Ammon's horn (tissue), 1 donor: ENCODE measurements at regions not wholly inside any gene's neighbourhood (a gene's known extent, or its start where the extent isn't known, plus 50 kb on each side); places are given as distances from the start of the nearest gene placed in this dataset.
A peak's percentile ranks its signal among the peaks of the same experiment; 100 is the strongest.
"Not testable (repeated sequence)": the region's sequence is repeated elsewhere in the genome, so short reads cannot be mapped to it uniquely, and the experiment has no call there.

Experiments
- DNase-seq: peaks from one replicate; pipeline ENCODE4 v3.0.0-alpha.2; 2016; ENCODE audit warnings: low spot score

DNA sequence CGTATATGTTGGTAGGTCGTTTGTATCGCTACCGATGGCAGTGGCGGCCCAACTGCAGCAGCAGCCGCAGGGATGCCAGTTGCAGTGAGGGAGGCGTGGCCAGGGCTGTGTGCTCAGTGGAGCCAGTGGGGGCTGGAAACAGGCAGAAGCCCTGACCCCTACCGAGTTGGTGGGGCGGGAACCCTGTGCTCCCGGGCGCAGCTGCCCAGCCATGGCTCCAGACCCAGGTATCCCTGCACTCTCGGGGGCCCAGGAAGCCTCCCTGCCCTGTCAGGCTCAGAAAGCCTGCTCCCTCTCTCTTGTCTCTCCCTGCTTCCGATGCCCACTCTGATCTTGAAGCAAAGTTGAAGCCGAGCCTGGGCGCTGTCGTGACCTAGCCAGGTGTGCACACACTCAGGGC is 78.6 kb upstream of the ITGB1 start:
- DNase-seq = no peak

GRCh38 chr10:33035411-33035810 is 77.4 kb upstream of the ITGB1 start:
- no peak for DNase-seq

GRCh38 chr10:33034931-33035330 is 76.9 kb upstream of the ITGB1 start:
- DNase-seq = no peak

- no peak for DNase-seq
Observed at GRCh38 chr10:33032654-33033151, 74.7 kb upstream of the ITGB1 start.

DNA sequence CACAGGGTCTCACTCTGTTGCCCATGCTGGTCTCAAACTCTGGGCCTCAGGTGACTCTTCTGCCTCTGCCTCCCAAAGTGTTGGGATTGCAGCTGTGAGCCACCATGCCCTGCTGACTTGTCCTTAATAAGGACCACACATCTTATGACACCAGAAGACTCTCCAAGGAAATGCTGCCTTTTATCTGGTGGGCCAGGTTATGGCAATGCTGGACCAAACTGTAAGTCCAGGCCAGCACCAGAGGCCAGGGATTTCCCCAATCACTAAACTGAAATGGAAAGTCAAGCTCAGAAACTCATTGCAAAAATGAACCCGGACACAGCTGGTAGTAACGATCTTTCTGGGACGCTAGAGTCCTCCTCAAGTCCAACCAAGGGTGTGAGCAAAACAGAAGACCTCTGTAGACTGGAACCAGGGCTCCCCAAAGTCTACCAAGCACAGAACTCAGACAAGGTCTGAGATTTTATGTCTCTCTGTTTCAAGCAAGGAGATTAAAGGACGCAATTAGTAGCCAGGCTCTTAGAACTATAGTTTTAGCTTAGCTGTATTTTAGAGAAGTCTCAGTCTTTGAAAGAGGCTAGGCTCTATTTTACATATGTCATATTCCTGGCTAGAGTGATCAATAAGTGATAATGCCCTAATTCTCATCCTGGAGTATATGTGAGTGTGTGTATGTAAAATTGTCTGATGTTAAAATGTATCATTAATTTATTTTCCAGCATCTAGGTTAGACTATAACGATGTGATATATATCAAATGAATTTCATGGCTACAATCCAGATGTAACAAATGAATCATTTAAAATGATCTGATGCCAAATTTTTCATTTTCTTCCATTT is 74.0 kb upstream of the ITGB1 start:
- DNase-seq = no peak

- DNase-seq = no peak
Observed at GRCh38 chr10:33031171-33031570, 73.1 kb upstream of the ITGB1 start.

DNA sequence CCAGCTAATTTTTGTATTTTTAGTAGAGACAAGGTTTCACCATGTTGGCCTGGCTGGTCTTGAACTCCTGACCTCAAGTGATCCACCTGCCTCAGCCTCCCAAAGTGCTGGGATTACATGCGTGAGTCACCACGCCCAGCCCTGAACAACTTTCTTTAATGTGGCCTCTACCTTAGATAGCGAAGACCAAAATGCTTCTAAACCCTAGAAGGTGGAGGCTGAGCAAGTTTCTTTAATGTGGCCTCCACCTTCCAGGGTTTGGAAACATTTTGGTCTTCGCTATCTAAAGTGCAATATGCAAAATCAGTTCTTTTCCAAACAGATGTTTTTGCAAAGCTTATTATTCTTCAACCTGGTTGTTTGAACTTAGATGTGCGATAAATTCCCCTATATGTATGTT is 70.5 kb upstream of the ITGB1 start:
- not testable (repeated sequence) for DNase-seq

DNA sequence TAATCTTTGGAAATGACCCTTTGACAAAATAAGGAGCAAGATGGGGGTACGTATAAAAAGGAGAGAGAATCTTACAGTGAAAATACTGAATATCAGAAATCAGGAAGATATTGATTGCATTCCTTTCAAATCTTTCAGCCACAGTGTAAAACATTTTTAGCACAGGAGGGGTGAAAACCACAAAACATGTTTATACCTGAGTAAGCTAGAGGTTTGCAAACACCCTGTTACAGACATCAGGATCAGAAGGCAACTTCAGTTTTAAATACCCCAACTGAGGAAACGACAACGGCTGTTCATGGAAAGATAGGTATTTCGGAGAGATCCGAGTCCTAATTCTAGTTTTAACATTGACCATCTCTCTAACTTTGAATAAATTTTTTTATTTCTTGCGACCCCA is 69.1 kb upstream of the ITGB1 start:
- DNase-seq = no peak

DNA sequence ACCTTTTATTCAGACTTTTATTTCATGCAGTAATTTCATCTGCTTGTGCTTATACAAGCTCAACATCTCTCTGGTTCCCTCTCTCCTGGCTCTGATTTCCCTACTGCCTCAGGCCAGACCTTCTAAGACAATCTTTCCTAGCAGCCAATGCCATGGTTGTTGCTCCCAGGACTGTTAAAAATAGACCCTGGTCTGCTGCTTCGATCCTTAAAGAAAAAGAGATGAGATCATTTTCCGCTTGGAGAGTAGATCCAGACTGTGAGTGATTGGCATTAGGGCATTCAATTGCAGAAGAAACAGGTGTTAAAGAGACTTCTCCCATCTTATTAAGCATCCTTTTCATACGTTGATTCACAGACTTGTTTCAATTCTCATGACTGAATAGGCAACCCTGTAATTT is 68.4 kb upstream of the ITGB1 start:
- DNase-seq = no peak

GRCh38 chr10:33025910-33026309 is 67.9 kb upstream of the ITGB1 start:
- no peak for DNase-seq

DNA sequence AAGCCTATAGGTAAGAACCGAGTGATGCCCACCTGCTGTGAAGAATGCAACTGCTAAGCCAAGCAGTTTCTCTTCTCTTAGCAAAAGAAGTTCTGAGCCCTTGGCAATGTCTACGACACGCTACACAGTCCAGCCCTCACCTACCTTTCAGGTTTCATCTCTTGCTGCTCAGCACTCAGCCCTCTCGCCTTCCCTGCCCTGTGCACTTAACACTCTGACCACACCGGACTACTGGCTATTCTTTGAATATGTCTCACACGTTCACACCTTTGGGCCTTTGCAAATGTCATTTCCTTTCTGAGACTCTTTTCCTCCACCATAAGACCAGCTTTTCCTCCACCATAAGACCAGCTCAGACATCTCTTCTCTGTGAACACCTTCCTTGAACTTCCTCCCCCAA is 67.0 kb upstream of the ITGB1 start:
- DNase-seq = no peak

DNA sequence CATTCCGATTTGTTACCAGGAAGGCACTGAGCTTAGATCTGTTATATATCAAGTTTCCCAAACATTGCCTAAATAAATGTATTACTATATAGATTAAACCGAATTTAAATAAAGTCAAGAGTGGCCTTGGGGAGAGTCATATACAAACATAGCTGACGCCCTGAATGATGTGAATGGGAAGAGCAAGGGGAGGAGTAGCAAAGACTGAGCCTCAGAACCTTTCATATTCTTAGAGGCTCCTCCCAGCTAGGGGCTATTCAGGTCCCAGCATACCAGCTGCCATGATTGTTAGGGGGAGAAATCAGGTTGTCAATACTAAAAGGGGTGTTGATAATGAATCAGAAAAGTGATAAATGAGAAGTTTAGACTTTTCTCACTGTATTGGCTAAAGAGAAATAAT is 64.7 kb upstream of the ITGB1 start:
- DNase-seq = no peak

DNA sequence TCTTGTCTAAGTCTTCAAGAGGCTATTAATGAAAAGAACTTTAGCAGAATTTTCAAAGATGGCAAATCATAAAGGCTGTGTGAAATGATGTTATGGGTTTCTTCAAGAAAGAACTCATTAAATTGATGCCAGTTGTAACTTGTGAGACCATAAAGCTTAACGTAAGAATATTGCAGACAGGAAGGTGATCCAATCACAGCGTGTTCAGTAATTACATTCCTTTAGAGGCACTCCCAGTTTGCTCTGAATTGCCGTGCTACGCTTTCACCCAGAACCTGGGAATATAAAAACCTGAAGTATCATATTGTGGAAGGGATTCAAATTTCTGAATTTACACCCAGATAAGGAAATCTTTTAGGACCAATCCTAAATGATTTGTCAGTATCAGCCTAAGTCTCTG is 64.1 kb upstream of the ITGB1 start:
- no peak for DNase-seq

DNA sequence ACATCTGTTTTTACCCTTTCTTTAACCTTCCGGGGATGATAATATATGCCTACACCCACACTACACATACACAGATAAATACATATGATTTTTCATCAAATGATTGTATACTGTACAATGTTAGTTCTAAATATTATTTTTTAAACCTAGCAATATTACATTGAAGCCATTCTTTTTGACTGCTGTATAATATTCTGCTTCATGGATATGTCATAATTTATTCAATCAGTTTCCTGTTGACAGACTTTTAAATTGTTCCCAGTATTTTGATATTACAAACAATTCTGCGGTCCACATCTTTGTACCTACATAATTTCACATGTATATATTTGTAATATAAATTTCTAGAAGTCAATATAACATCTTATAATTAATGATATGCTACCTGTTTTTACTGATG is 59.0 kb upstream of the ITGB1 start:
- no peak for DNase-seq

DNA sequence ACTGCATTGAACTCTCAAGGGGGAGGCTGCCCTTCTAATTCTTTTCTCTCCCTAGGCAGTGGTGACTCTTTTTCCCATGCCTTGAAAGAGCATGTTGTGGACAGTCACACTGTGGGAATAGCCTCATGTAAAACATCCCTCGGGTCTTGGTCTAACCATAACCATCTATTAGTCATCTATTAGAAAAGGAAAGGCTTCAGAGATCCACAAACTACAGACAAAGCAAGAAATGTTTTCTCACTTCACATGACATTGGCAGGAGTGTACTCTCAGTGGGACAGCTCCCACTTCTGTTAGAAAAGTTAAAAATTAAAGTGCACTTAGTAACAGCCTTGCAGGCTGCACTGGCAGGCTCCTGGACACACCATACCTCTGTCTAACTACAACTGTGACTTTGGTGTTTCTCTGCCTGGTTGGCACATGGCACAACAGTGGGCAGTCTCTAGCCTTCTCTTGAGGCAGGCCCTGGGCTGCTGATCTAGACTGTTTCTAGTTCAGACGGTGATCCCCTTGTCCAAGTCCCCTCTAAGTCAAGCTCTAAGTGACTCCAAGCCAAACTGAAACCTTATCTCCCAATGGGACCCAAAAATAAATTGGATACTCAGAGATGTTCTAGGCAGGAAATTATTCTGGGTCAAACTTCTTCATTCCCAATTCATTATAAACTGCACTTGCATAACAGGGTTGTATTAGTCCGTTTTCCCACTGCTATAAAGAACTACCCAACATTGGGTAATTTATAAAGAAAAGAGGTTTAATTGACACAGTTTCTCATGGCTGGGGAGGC is 57.9 kb upstream of the ITGB1 start:
- DNase-seq = no peak

DNA sequence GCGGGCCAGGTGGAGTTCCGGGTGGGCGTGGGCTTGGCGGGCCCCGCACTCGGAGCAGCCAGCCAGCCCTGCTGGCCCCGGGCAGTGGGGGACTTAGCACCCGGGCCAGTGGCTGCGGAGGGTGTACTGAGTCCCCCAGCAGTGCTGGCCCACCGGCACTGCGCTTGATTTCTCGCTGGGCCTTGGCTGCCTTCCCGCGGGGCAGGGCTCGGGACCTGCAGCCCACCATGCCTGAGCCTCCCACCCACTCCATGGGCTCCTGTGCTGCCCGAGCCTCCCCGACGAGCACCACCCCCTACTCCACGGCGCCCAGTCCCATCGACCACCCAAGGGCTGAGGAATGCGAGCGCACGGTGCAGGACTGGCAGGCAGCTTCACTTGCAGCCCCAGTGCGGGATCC is 55.3 kb upstream of the ITGB1 start:
- not testable (repeated sequence) for DNase-seq

- peak; percentile 40 for DNase-seq
Observed at GRCh38 chr10:33012306-33012705, 54.3 kb upstream of the ITGB1 start.

- DNase-seq = peak; percentile 29
Observed at GRCh38 chr10:33010132-33011037, 52.4 kb upstream of the ITGB1 start.

GRCh38 chr10:33009244-33010131 is 51.5 kb upstream of the ITGB1 start:
- no peak for DNase-seq

DNA sequence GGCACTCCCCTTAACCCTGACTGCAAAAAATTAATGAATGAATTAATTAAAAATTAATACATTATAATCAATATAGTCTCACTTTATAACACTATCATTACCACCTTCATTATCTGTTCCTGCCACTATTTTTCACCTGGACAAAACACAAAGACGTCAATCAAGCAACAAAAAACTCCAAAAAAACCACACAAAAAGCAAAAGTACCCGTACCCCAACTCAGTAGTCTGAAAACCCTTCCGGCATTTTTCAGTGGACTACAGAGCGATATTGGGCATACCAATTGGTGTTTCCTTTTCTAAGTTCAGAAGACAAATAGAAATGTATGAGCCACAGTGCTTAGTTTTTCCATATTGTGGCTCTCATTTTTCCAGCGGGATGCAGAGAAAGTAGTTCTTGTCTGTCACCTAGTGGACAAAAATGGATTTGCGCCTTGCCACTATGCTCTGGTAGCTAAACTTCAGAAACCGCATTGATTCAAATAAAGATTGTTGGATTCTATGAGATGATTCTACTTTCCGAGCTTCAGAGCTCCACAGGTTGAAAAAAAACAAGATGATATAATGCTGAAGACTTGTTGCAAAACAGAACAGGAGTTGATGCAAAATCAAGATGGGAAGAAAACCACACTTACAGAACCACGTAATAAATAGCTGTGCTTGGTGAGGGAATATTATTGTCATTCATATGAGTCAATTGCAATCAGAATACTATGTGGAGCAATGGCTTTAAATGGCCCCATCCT is 50.6 kb upstream of the ITGB1 start:
- DNase-seq = peak; percentile 86
